PC-3 (cell line): ENCODE measurements at regions not wholly inside any gene's neighbourhood (a gene's known extent, or its start where the extent isn't known, plus 50 kb on each side); places are given as distances from the start of the nearest gene placed in this dataset.

Experiments
- EZH2 ChIP-seq: fragments of 300-600 bp; sonication (generic); IDR thresholded peaks from one replicate; pipeline ENCODE4 v1.6.1; 2017; ENCODE audit warnings: antibody characterized with exemption, mild to moderate bottlenecking, low read length; ENCODE audit not compliant: unreplicated experiment
- EZH2phosphoT487 ChIP-seq: fragments of 300-600 bp; sonication (generic); IDR thresholded peaks from 2 replicates; pipeline ENCODE4 v1.6.1; 2018; ENCODE audit warnings: mild to moderate bottlenecking, antibody characterized with exemption, low read length, borderline replicate concordance
- TF ChIP-seq, protein P1 (sequence below): fragments of 300-600 bp; sonication (generic); conservative IDR thresholded peaks from 2 replicates; pipeline ENCODE4 v1.5.1; 2017; ENCODE audit warnings: antibody characterized with exemption, low read depth, mild to moderate bottlenecking, low read length

DNA sequence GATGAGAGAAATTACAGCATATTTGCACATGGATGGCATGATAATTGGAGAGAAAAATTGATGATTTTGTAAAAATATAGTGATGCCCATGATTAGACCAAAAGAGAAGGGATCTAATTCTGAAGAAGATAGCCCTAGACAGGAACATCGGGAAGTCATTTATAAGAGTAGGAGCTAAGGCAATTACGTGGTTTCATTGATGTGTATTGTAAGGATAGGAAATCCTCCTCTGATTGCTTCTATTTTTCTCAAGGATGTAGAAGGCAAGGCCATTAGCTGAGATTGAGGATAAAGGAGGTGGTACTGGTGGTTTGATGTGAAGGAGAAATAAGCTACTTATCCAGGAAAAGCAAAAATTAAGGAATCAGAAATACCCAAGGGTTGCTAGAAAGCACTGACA lies 176.5 kb upstream of the SOX11 start:
- TF ChIP-seq, protein P1, sequence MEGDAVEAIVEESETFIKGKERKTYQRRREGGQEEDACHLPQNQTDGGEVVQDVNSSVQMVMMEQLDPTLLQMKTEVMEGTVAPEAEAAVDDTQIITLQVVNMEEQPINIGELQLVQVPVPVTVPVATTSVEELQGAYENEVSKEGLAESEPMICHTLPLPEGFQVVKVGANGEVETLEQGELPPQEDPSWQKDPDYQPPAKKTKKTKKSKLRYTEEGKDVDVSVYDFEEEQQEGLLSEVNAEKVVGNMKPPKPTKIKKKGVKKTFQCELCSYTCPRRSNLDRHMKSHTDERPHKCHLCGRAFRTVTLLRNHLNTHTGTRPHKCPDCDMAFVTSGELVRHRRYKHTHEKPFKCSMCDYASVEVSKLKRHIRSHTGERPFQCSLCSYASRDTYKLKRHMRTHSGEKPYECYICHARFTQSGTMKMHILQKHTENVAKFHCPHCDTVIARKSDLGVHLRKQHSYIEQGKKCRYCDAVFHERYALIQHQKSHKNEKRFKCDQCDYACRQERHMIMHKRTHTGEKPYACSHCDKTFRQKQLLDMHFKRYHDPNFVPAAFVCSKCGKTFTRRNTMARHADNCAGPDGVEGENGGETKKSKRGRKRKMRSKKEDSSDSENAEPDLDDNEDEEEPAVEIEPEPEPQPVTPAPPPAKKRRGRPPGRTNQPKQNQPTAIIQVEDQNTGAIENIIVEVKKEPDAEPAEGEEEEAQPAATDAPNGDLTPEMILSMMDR, result no peak
- no peak for TF ChIP-seq EZH2
- TF ChIP-seq EZH2phosphoT487, result no peak
